T-helper 2 cell treated with Interferon-gamma antibody and Interleukin-4, amounts not matched to agents 5 μg/mL and 100 μg/mL, for 36 hours (primary cell): ENCODE measurements at regions not wholly inside any gene's neighbourhood (a gene's known extent, or its start where the extent isn't known, plus 50 kb on each side); places are given as distances from the start of the nearest gene placed in this dataset.

ENCODE experiments used
- DNase-seq: peaks from one replicate; pipeline ENCODE4 v3.0.0; 2021; ENCODE audit warnings: low spot score
- H3K27ac Mint-ChIP-seq: one replicate; pipeline ENCODE4 v1.8.0; 2021; ENCODE audit warnings: mild to moderate bottlenecking, mixed read lengths
- H3K27me3 Mint-ChIP-seq: one replicate; pipeline ENCODE4 v1.8.0; 2021; ENCODE audit warnings: low read depth, mixed read lengths
- H3K36me3 Mint-ChIP-seq: one replicate; pipeline ENCODE4 v1.8.0; 2021; ENCODE audit warnings: low read depth, mixed read lengths
- H3K4me1 Mint-ChIP-seq: one replicate; pipeline ENCODE4 v1.8.0; 2021; ENCODE audit warnings: low read depth, mixed read lengths
- H3K4me3 Mint-ChIP-seq: one replicate; pipeline ENCODE4 v1.8.0; 2022; ENCODE audit warnings: mild to moderate bottlenecking, moderate library complexity, mixed read lengths
- H3K9me3 Mint-ChIP-seq: one replicate; pipeline ENCODE4 v1.8.0; 2021; ENCODE audit warnings: mixed read lengths

- no peak for DNase-seq
- Mint-ChIP-seq H3K27ac (no peak overlapping the region), H3K36me3 (no peaks in the 10 kb centered on the region), H3K4me1 (no peaks in the 10 kb centered on the region), H3K4me3 (no peak overlapping the region), H3K9me3 (no peaks in the 10 kb centered on the region), H3K27me3 (no peaks in the 10 kb centered on the region)
Measured at GRCh38 chr4:65069177-65069576, 601.1 kb downstream of the EPHA5 start.

GRCh38 chr4:65066106-65066505 is 604.2 kb downstream of the EPHA5 start:
- Mint-ChIP-seq H3K9me3 (peaks cover 9% of the 10 kb centered on the region), H3K4me1 (no peaks in the 10 kb centered on the region), H3K27me3 (no peaks in the 10 kb centered on the region), H3K4me3 (no peak overlapping the region), H3K27ac (no peak overlapping the region), H3K36me3 (no peaks in the 10 kb centered on the region)
- DNase-seq: no peak

DNA sequence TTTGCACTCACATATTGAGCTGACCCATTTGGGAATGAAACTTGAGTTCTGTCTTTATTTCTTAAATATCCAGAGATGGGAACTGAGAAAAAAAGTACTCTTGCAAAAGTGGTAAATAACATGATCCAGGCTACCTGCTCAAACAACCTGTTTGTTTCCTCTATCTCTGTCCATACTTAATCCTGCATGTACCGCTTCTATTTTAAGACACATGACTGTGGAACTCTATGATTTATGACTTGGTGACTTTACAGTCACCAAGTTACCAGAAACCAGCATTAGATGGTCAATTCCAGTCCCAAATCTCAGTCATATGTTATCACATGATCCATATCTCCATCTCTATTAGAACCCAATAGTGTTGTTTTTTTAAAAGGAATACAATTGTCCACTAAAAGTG is 606.7 kb downstream of the EPHA5 start:
- Mint-ChIP-seq H3K27ac (no peak overlapping the region), H3K9me3 (peaks cover 15% of the 10 kb centered on the region), H3K4me1 (no peaks in the 10 kb centered on the region), H3K4me3 (no peak overlapping the region), H3K27me3 (no peaks in the 10 kb centered on the region), H3K36me3 (no peaks in the 10 kb centered on the region)
- DNase-seq: no peak

GRCh38 chr4:65050786-65051185 is 619.5 kb downstream of the EPHA5 start:
- H3K27me3 Mint-ChIP-seq: no peaks in the 10 kb centered on the region

DNA sequence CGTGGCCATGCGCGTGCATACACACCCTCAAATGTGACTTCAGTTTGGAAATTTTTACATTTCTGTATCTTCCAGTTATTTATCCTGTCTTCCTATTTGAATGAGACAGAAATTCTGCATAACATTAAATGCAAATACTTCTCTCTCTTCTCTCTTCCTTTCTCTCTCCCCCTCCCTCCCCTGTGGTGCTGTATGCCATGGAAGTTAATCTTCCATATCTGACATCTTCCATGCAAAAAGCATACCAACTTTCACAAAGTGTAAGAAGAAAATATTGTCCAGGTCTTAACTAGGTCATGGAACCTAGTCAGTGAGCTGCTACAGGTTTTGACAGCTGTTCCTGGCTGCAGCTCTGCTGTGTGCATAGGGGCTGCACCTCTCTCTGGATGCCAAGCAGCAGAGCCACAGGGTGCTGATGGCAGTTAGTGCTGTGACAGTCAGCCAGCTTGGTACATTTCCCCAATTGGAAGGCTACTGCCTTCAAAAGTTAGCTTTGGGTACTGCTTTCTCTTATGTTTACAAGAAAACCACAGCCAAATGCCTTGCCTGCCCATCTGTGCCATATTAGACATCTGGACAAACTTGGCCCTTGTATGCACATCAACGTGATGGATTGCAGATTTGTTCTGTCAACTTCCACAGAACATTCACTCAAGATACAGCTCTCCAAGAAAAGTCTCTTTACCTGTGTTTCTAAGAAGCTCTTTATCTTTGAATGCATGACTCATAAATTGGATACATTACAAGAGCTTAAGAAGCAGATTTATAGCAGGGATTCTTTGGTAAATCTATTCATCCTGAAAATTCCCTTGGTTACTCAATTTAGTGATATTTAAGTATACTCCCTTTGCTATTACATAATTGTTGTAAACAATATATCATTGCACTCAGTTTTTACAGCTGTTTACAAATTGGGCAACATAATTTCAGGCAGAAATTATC is 623.8 kb downstream of the EPHA5 start:
- Mint-ChIP-seq H3K9me3 (no peaks in the 10 kb centered on the region), H3K4me1 (no peaks in the 10 kb centered on the region), H3K27me3 (no peaks in the 10 kb centered on the region), H3K27ac (no peak overlapping the region), H3K36me3 (no peaks in the 10 kb centered on the region), H3K4me3 (no peak overlapping the region)
- DNase-seq: no peak

More at GRCh38 chr4:65050786-65051185, 619.5 kb downstream of the EPHA5 start:
- Mint-ChIP-seq H3K36me3 (no peaks in the 10 kb centered on the region), H3K27ac (no peak overlapping the region), H3K4me3 (no peak overlapping the region), H3K9me3 (no peaks in the 10 kb centered on the region), H3K4me1 (no peaks in the 10 kb centered on the region)
- DNase-seq: no peak

GRCh38 chr4:65033899-65034298 is 624.6 kb upstream of the TECRL start:
- H3K4me1 Mint-ChIP-seq: no peaks in the 10 kb centered on the region
- DNase-seq: no peak
- no peaks in the 10 kb centered on the region for H3K27me3 Mint-ChIP-seq
- no peaks in the 10 kb centered on the region for H3K36me3 Mint-ChIP-seq
- no peak overlapping the region for H3K27ac Mint-ChIP-seq
- H3K9me3 Mint-ChIP-seq: peaks cover 7% of the 10 kb centered on the region
- no peak overlapping the region for H3K4me3 Mint-ChIP-seq

DNA sequence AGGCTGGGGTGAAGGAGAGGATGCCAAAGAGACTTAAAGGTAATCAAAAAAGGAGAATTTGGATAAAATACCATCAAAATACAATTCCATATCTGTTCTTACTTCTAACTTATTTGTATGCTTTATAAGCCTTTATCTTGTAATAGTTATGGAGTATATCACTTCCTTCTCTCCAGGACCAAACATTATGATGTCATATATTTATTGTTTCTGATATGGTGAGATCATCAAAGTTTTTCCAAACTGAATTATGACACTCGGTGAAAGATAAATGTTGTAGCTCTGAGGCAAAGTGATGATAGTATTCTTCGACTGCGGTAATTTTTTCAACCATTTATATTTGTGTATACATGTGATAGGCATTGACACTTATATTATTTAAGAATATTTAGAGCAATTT is 619.3 kb upstream of the TECRL start:
- peaks cover 14% of the 10 kb centered on the region for H3K9me3 Mint-ChIP-seq
- no peak overlapping the region for H3K27ac Mint-ChIP-seq
- no peaks in the 10 kb centered on the region for H3K36me3 Mint-ChIP-seq
- no peaks in the 10 kb centered on the region for H3K27me3 Mint-ChIP-seq
- no peaks in the 10 kb centered on the region for H3K4me1 Mint-ChIP-seq
- no peak for DNase-seq
- no peak overlapping the region for H3K4me3 Mint-ChIP-seq

- H3K27me3 Mint-ChIP-seq: no peaks in the 10 kb centered on the region
- no peak for DNase-seq
- H3K27ac Mint-ChIP-seq: no peak overlapping the region
- peaks cover 11% of the 10 kb centered on the region for H3K9me3 Mint-ChIP-seq
- peaks cover 2% of the 10 kb centered on the region for H3K4me1 Mint-ChIP-seq
- no peak overlapping the region for H3K4me3 Mint-ChIP-seq
- H3K36me3 Mint-ChIP-seq: no peaks in the 10 kb centered on the region
Measured at GRCh38 chr4:65023883-65024670, 614.8 kb upstream of the TECRL start.

GRCh38 chr4:65023081-65023480 is 613.8 kb upstream of the TECRL start:
- Mint-ChIP-seq H3K27ac (no peak overlapping the region), H3K36me3 (no peaks in the 10 kb centered on the region), H3K4me1 (peaks cover 2% of the 10 kb centered on the region), H3K9me3 (peaks cover 4% of the 10 kb centered on the region), H3K27me3 (no peaks in the 10 kb centered on the region), H3K4me3 (no peak overlapping the region)
- DNase-seq: no peak

DNA sequence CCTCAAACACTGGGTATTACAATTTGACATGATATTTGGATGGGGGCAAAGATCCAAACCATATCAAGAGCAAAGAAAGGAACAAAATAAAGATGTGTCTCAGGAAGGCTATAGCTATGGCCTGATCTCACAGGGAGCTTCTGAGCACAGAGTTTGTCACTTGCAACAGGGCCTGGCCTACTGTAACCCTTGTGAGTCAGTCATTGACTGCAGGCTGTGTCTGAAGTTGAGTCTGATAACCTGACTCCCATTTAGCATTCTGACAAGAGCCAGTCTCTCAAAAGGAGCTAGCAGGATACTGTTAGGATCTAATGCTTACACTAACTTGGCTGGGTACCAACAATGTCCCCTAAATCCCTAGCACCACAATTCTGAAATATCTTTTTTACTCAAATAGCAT is 612.5 kb upstream of the TECRL start:
- Mint-ChIP-seq H3K27ac (no peak overlapping the region), H3K4me3 (no peak overlapping the region)

GRCh38 chr4:65021149-65021548 is 611.9 kb upstream of the TECRL start:
- Mint-ChIP-seq H3K27me3 (no peaks in the 10 kb centered on the region), H3K27ac (no peak overlapping the region), H3K36me3 (no peaks in the 10 kb centered on the region), H3K4me3 (no peak overlapping the region), H3K9me3 (peaks cover 3% of the 10 kb centered on the region), H3K4me1 (peaks cover 2% of the 10 kb centered on the region)
- no peak for DNase-seq

More for the DNA sequence above, 612.5 kb upstream of the TECRL start:
- no peaks in the 10 kb centered on the region for H3K27me3 Mint-ChIP-seq
- peaks cover 2% of the 10 kb centered on the region for H3K4me1 Mint-ChIP-seq
- peaks cover 3% of the 10 kb centered on the region for H3K9me3 Mint-ChIP-seq
- H3K36me3 Mint-ChIP-seq: no peaks in the 10 kb centered on the region
- no peak for DNase-seq

DNA sequence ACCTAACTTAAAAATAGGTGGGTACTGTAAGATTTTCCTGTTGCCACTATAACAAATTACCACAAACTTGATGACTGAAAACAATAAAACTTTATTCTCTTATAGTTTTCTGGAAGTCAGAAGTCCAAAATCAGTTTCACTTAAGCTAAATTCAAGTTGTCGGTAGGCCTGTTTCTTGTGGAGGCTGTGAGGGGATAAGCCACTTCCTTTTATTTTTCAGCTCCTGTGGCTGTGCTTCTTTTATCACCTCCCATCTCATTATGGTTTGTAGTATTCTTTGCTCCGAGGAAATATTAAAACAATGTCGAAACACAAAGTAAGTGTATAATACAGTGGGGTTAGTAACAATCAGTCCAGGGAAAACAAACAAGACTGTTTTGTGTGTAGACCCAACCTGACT is 610.5 kb upstream of the TECRL start:
- Mint-ChIP-seq H3K4me3 (no peak overlapping the region), H3K27me3 (no peaks in the 10 kb centered on the region)

DNA sequence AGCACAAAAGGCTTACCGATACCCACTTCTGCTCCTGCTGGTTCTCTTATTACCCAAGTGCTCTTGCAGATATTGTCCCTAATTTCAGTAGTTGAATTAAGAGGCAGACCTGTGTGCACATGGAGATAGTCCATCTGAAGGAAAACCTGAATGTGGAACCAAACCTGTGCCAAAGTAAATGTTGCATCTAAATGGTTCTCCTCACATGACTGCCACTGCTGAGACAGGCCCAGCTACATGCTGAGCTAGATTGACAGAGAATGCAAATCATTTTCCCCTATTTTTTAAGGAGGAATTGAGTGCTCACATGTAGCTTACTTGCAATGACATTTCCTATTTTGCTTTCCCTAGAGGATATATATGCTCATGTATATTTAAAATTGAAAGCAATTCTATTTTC is 609.1 kb upstream of the TECRL start:
- H3K9me3 Mint-ChIP-seq: no peaks in the 10 kb centered on the region
- H3K27ac Mint-ChIP-seq: no peak overlapping the region
- no peaks in the 10 kb centered on the region for H3K27me3 Mint-ChIP-seq
- H3K4me1 Mint-ChIP-seq: peaks cover 2% of the 10 kb centered on the region
- no peak for DNase-seq
- no peaks in the 10 kb centered on the region for H3K36me3 Mint-ChIP-seq
- H3K4me3 Mint-ChIP-seq: no peak overlapping the region

More for the DNA sequence above, 610.5 kb upstream of the TECRL start:
- Mint-ChIP-seq H3K36me3 (no peaks in the 10 kb centered on the region), H3K4me1 (peaks cover 2% of the 10 kb centered on the region), H3K27ac (no peak overlapping the region), H3K9me3 (no peaks in the 10 kb centered on the region)
- DNase-seq: no peak

- no peak overlapping the region for H3K4me3 Mint-ChIP-seq
- H3K27me3 Mint-ChIP-seq: no peaks in the 10 kb centered on the region
- no peaks in the 10 kb centered on the region for H3K4me1 Mint-ChIP-seq
- no peaks in the 10 kb centered on the region for H3K9me3 Mint-ChIP-seq
- H3K36me3 Mint-ChIP-seq: no peaks in the 10 kb centered on the region
- DNase-seq: no peak
- H3K27ac Mint-ChIP-seq: no peak overlapping the region
Measured at GRCh38 chr4:65014078-65014477, 604.8 kb upstream of the TECRL start.
